ENCODE measurements at regions not wholly inside any gene's neighbourhood (a gene's known extent, or its start where the extent isn't known, plus 50 kb on each side); places are given as distances from the start of the nearest gene placed in this dataset.
"Not testable (repeated sequence)": the region's sequence is repeated elsewhere in the genome, so short reads cannot be mapped to it uniquely, and the experiment has no call there.

DNA sequence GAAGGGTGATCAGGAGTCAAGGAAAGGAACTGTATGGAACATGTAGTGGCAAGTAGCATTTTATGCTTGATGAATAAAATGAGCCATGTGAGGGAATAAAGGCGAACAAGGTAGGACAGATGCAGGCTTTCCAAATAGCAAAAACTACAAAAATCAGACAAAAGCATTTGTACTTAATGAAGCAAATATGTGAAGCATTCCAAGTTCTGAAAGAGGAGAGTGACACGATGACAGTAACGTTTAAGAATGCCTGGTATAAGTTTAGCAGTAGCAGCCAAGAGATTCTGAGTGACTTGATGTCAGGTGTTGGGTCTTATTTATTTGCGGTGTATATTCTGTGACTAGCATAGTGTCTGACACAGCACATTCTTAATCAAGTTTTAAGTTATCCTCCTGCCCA lies 408.2 kb upstream of the RASGRP1 start:
- H3K9me3 ChIP-seq (ENCODE audit: control insufficient read depth, insufficient read depth, low read length), result 0 out of 2 replicates have a peak, but pooled peaks cover 2% of the 10 kb centered on the region
- H3K4me1 ChIP-seq (ENCODE audit: insufficient read depth, low read length), result no peaks in the 10 kb centered on the region
- no peak overlapping the region for H3K9ac ChIP-seq (ENCODE audit: low read depth, low read length)
- H3K36me3 ChIP-seq (ENCODE audit: insufficient read depth, low read length), result no peaks in the 10 kb centered on the region

DNA sequence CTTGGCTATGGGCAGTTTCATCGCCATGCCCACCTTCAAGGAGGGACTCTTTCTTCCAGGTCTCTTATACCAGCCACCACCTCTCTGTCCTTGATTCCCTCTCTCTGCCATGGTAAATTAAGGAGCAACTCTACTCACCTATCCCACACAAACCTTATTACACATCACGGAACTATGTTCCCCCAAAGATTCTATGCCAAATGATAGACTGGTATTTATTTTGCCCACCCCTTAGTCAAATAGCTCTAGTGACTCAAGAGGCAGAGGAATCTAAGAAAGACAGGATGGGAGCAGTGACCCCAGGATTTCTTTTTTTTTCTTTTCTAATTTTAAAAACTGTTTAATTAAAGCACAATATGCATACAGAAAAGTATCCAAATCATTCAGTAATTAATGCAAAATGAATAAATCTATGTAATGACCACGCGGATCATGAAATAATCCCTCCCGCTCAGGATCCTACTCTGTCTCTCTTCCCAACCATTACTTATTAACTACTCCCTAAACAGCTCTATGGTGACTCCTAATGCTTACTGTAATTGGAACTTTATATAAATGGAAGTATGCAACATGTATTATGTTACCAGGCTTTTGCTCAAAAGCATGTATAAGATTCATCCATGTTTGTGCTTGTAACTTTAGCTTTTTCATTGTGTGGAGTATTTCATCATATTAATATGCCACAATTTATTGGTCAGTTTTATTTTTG lies 410.8 kb upstream of the RASGRP1 start:
- 0 out of 2 replicates have a peak, but pooled peaks cover 2% of the 10 kb centered on the region for H3K9me3 ChIP-seq (ENCODE audit: control insufficient read depth, insufficient read depth, low read length)
- H3K4me1 ChIP-seq (ENCODE audit: insufficient read depth, low read length), result no peaks in the 10 kb centered on the region

DNA sequence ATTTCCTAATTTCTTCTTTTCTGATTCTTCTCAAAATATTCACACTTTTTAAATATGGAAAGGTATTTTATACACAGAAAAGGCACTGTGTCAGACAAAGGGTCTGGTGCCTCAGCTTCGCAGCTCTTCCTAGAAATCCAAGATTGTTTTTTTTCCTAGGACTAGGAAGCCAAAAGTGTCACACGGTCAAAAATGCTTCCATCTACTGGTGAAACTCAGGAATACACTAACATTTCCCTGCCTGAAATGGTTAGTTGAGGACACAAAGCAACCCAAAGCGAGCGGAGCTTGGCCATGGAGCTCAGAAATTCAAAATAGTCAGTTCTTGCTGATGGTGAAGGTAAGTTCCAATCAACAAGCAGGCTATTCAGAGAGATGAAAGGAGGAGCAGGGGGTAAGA lies 426.5 kb upstream of the RASGRP1 start:
- no peaks in the 10 kb centered on the region for H3K36me3 ChIP-seq (ENCODE audit: insufficient read depth, low read length)
- no peak overlapping the region for H3K9ac ChIP-seq (ENCODE audit: low read depth, low read length)
- H3K4me1 ChIP-seq (ENCODE audit: insufficient read depth, low read length), result no peaks in the 10 kb centered on the region
- H3K9me3 ChIP-seq (ENCODE audit: control insufficient read depth, insufficient read depth, low read length), result no peaks in the 10 kb centered on the region

More for the DNA sequence above, 410.8 kb upstream of the RASGRP1 start:
- no peaks in the 10 kb centered on the region for H3K36me3 ChIP-seq (ENCODE audit: insufficient read depth, low read length)
- no peak overlapping the region for H3K9ac ChIP-seq (ENCODE audit: low read depth, low read length)

DNA sequence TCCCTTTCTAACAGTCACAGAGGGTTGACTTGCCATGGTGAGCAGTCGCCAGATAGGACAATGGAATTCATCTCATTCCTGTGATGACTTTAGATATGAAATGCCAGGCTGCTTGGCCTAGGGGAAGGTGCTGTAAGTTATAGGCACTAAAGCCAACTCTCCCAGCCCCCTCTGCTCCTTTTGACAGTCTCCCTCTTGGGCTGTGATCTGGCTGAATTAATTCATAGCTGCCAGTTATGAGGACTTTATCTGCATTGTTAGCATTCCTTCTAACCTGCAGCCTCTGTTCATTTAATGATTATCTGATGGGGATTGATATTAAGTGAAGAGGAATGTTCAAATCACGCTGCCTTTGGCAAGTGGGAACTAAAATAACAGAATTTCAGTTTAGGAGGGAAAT lies 427.1 kb upstream of the RASGRP1 start:
- Histone ChIP-seq H3K4me1 (ENCODE audit: insufficient read depth, low read length) (no peaks in the 10 kb centered on the region), H3K9ac (ENCODE audit: low read depth, low read length) (no peak overlapping the region)

GRCh38 chr15:38992506-38992905 lies 427.9 kb upstream of the RASGRP1 start:
- Histone ChIP-seq H3K4me1 (ENCODE audit: insufficient read depth, low read length) (no peaks in the 10 kb centered on the region), H3K9me3 (ENCODE audit: control insufficient read depth, insufficient read depth, low read length) (no peaks in the 10 kb centered on the region), H3K9ac (ENCODE audit: low read depth, low read length) (no peak overlapping the region), H3K36me3 (ENCODE audit: insufficient read depth, low read length) (no peaks in the 10 kb centered on the region)

More for the DNA sequence above, 427.1 kb upstream of the RASGRP1 start:
- Histone ChIP-seq H3K9me3 (ENCODE audit: control insufficient read depth, insufficient read depth, low read length) (no peaks in the 10 kb centered on the region), H3K36me3 (ENCODE audit: insufficient read depth, low read length) (no peaks in the 10 kb centered on the region)

- Histone ChIP-seq H3K9ac (ENCODE audit: low read depth, low read length) (no peak overlapping the region), H3K4me1 (ENCODE audit: insufficient read depth, low read length) (no peaks in the 10 kb centered on the region), H3K36me3 (ENCODE audit: insufficient read depth, low read length) (no peaks in the 10 kb centered on the region), H3K9me3 (ENCODE audit: control insufficient read depth, insufficient read depth, low read length) (no peaks in the 10 kb centered on the region)
These were observed 428.3 kb upstream of the RASGRP1 start for GRCh38 chr15:38992930-38993329.

GRCh38 chr15:38994310-38994709 lies 429.7 kb upstream of the RASGRP1 start:
- no peaks in the 10 kb centered on the region for H3K9me3 ChIP-seq (ENCODE audit: control insufficient read depth, insufficient read depth, low read length)

DNA sequence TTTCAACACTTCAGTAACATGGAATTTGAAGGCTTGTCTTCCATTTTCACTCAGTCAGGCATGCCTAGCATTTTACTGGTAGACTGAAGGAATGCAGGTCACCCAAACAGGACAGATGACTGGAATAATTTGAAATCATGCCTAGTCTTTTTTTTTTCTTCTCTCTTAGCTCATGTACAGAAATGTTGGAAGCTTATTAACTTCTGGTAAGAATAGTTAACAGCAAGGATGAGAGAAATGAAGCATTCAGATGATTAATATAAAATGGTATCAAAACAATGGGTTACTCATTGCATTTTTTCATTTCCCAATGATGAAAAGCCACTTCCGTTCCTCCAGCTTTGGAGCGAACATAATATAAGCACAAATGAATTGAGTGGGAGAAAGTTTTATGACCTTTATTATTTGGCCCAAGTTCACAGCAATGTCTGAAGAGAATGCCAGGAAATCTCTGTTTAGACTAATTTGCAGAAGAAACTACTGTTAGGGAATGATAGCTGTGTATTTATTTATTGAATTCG lies 431.6 kb upstream of the RASGRP1 start:
- no peaks in the 10 kb centered on the region for H3K9me3 ChIP-seq (ENCODE audit: control insufficient read depth, insufficient read depth, low read length)
- H3K36me3 ChIP-seq (ENCODE audit: insufficient read depth, low read length), result no peaks in the 10 kb centered on the region
- H3K9ac ChIP-seq (ENCODE audit: low read depth, low read length), result no peak overlapping the region
- no peaks in the 10 kb centered on the region for H3K4me1 ChIP-seq (ENCODE audit: insufficient read depth, low read length)

More at GRCh38 chr15:38994310-38994709, 429.7 kb upstream of the RASGRP1 start:
- Histone ChIP-seq H3K9ac (ENCODE audit: low read depth, low read length) (no peak overlapping the region), H3K36me3 (ENCODE audit: insufficient read depth, low read length) (no peaks in the 10 kb centered on the region), H3K4me1 (ENCODE audit: insufficient read depth, low read length) (no peaks in the 10 kb centered on the region)

DNA sequence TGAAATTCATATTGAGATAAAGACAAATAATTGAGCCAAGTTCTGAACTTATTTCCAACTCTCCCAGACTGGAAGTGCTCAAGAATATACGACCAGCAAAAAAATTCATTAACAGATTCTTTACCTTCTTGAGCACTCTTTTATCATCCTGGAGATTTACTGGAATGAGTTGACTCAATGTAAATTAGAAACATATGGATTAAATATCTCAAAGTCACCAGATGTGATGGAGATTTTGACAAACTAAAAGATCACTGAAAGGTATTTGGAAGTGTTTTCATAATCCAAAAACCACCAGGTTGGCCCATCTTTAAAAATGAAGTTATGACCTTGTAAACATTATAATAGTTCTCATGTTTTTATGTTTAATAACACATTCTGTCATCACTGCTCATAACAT lies 433.2 kb upstream of the RASGRP1 start:
- H3K9ac ChIP-seq (ENCODE audit: low read depth, low read length), result no peak overlapping the region
- no peaks in the 10 kb centered on the region for H3K4me1 ChIP-seq (ENCODE audit: insufficient read depth, low read length)
- H3K36me3 ChIP-seq (ENCODE audit: insufficient read depth, low read length), result no peaks in the 10 kb centered on the region
- H3K9me3 ChIP-seq (ENCODE audit: control insufficient read depth, insufficient read depth, low read length), result no peaks in the 10 kb centered on the region

GRCh38 chr15:39000008-39000734 lies 435.6 kb upstream of the RASGRP1 start:
- Histone ChIP-seq H3K9ac (ENCODE audit: low read depth, low read length) (no peak overlapping the region), H3K9me3 (ENCODE audit: control insufficient read depth, insufficient read depth, low read length) (no peaks in the 10 kb centered on the region), H3K4me1 (ENCODE audit: insufficient read depth, low read length) (no peaks in the 10 kb centered on the region), H3K36me3 (ENCODE audit: insufficient read depth, low read length) (no peaks in the 10 kb centered on the region)

DNA sequence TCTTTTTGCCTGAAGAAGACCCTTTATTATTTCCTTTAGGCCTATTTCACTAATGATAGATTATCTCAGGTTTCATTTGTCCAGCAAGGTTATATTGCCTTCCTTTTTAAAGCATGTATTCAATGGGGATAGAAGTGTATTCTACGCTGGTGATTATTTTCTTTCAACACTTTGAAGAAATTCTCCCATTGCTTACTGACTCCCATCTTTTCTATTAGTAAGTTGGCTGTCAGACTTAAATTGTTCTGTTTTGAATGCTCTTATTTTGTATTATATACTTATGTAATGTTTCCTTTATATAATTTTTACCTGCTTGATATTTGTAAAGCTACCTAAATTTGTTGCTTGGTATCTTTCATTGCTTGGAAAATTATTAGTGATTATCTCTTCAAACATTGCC lies 445.1 kb upstream of the RASGRP1 start:
- Histone ChIP-seq H3K36me3 (ENCODE audit: insufficient read depth, low read length) (no peaks in the 10 kb centered on the region), H3K9ac (ENCODE audit: low read depth, low read length) (no peak overlapping the region), H3K4me1 (ENCODE audit: insufficient read depth, low read length) (no peaks in the 10 kb centered on the region)

DNA sequence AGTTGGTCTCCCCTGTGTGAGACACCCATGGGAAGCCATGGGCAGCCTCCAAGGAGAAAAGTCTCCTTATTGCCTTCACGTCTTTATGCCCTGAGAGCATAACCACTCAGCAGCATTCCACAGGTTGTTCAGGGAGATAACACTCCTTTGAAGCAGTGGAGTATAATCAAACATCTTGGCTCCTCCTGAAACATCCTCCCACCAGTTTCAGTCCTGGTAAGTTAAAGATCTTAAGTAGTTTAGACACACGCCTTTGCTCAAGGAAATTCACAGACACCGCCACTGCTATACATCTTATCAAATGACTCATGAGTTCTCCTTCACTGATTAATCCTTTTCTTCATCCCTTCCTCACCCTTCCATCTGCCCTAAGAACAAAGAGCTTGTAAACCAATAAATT lies 446.5 kb upstream of the RASGRP1 start:
- H3K9ac ChIP-seq (ENCODE audit: low read depth, low read length); H3K4me1 ChIP-seq (ENCODE audit: insufficient read depth, low read length); H3K36me3 ChIP-seq (ENCODE audit: insufficient read depth, low read length): not testable (repeated sequence)
- H3K9me3 ChIP-seq (ENCODE audit: control insufficient read depth, insufficient read depth, low read length), result peaks cover 17% of the 10 kb centered on the region

More for the DNA sequence above, 445.1 kb upstream of the RASGRP1 start:
- H3K9me3 ChIP-seq (ENCODE audit: control insufficient read depth, insufficient read depth, low read length), result peaks cover 17% of the 10 kb centered on the region

DNA sequence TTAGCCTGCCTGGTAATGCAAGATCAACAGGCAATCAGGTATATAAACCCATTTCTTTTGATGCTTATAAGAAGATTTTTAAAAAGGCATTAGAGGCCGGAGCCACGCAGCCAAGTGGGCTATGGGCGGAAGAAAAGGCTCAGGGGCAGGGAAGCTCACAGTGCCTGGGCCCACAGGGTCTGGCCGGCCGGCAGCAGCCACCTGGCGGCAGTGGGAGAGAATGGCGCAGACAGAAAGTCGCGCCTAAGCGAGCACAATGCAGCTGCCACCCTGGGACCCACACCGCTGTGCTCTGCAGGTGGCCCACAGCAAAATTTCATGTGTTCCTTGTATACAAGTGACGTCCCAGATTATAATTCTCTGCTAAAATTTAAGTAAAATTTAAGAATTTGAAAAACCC lies 448.6 kb upstream of the RASGRP1 start:
- H3K9me3 ChIP-seq (ENCODE audit: control insufficient read depth, insufficient read depth, low read length), result peaks cover 13% of the 10 kb centered on the region
- H3K4me1 ChIP-seq (ENCODE audit: insufficient read depth, low read length), result no peaks in the 10 kb centered on the region
- H3K9ac ChIP-seq (ENCODE audit: low read depth, low read length), result no peak overlapping the region
- no peaks in the 10 kb centered on the region for H3K36me3 ChIP-seq (ENCODE audit: insufficient read depth, low read length)

DNA sequence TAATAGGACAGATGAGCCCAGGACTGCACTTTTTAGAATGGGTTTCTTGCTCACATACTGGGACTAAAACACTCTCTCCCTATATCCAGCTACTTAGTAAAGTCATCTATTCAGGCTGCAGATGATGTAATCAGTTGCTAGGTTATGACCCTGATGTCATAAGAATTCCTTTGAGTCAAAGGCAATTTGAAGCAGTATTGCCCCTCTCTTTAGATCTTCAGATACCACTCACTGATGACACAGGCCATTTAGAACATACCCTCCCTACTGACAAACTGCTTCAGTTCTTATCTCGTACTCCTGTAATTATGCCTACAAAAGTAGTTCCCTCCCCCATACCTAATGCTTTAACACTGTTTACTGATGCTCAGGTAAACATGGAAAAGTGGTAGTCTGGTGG lies 450.1 kb upstream of the RASGRP1 start:
- Histone ChIP-seq H3K9ac (ENCODE audit: low read depth, low read length) (no peak overlapping the region), H3K4me1 (ENCODE audit: insufficient read depth, low read length) (no peaks in the 10 kb centered on the region), H3K9me3 (ENCODE audit: control insufficient read depth, insufficient read depth, low read length) (peaks cover 6% of the 10 kb centered on the region), H3K36me3 (ENCODE audit: insufficient read depth, low read length) (no peaks in the 10 kb centered on the region)

DNA sequence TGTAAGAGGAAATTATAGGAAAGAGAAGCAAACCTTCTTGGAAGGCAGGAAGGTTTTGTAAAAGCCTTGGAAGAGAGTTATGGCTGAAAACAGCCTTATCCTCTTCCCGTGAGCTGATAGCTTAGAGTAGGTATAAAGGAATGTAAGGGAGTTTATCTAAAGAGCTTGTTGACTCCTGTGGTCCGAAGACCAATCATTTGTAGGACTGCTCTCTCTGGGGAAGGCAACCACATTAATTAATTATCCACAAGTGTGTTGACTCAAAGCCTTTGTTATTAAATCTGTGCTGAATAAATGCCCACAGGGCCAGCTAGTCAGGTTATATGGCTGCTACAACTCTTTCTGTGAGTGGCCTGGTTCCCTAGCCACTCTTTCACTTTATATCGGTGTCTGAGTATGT lies 452.1 kb upstream of the RASGRP1 start:
- H3K36me3 ChIP-seq (ENCODE audit: insufficient read depth, low read length), result no peaks in the 10 kb centered on the region
- no peaks in the 10 kb centered on the region for H3K4me1 ChIP-seq (ENCODE audit: insufficient read depth, low read length)
- no peak overlapping the region for H3K9ac ChIP-seq (ENCODE audit: low read depth, low read length)
- H3K9me3 ChIP-seq (ENCODE audit: control insufficient read depth, insufficient read depth, low read length), result no peaks in the 10 kb centered on the region

Measured in ES-I3 (cell line).